ENCODE measurements at regions not wholly inside any gene's neighbourhood (a gene's known extent, or its start where the extent isn't known, plus 50 kb on each side); places are given as distances from the start of the nearest gene placed in this dataset.

- H3K4me3 Mint-ChIP-seq: no peak overlapping the region
- no peak overlapping the region for H3K27ac Mint-ChIP-seq
- H3K36me3 Mint-ChIP-seq: peaks cover 0 to 6% (median 5%) of the 10 kb centered on the region in 3 donors
- peaks cover 0 to 3% (median 2%) of the 10 kb centered on the region in 3 donors for H3K27me3 Mint-ChIP-seq (ENCODE audit: low read depth in 3 of 3)
- peaks cover 2 to 39% (median 12%) of the 10 kb centered on the region in 6 donors for H3K9me3 Mint-ChIP-seq
- no peaks in the 10 kb centered on the region for H3K4me1 Mint-ChIP-seq
- no peak for DNase-seq
Measured at GRCh38 chr5:164801910-164802309, 1296.5 kb downstream of the MAT2B start.

- Mint-ChIP-seq H3K4me3 (no peak overlapping the region), H3K27me3 (ENCODE audit: low read depth in 3 of 3) (peaks cover 0 to 2% (median 0%) of the 10 kb centered on the region in 3 donors), H3K9me3 (peaks cover 0 to 13% (median 8%) of the 10 kb centered on the region in 6 donors), H3K4me1 (no peaks in the 10 kb centered on the region), H3K36me3 (no peaks in the 10 kb centered on the region), H3K27ac (no peak overlapping the region)
- no peak for DNase-seq
Measured at GRCh38 chr5:164809821-164810220, 1304.4 kb downstream of the MAT2B start.

GRCh38 chr5:164818445-164818844, 1313.0 kb downstream of the MAT2B start:
- Mint-ChIP-seq H3K4me3 (no peak overlapping the region), H3K4me1 (no peaks in the 10 kb centered on the region), H3K36me3 (no peaks in the 10 kb centered on the region), H3K9me3 (peaks cover 0 to 11% (median 2%) of the 10 kb centered on the region in 6 donors), H3K27ac (no peak overlapping the region), H3K27me3 (ENCODE audit: low read depth in 3 of 3) (peaks cover 0 to 2% (median 0%) of the 10 kb centered on the region in 3 donors)
- DNase-seq: no peak

- Mint-ChIP-seq H3K4me3 (no peak overlapping the region), H3K4me1 (no peaks in the 10 kb centered on the region), H3K36me3 (no peaks in the 10 kb centered on the region), H3K27me3 (ENCODE audit: low read depth in 3 of 3) (peaks cover 0 to 2% (median 0%) of the 10 kb centered on the region in 3 donors), H3K9me3 (peaks cover 0 to 26% (median 5%) of the 10 kb centered on the region in 6 donors), H3K27ac (no peak overlapping the region)
- DNase-seq: no peak
Measured at GRCh38 chr5:164824671-164825070, 1319.3 kb downstream of the MAT2B start.

- H3K4me1 Mint-ChIP-seq: no peaks in the 10 kb centered on the region
- DNase-seq: no peak
- peaks cover 0 to 28% (median 3%) of the 10 kb centered on the region in 6 donors for H3K9me3 Mint-ChIP-seq
- no peaks in the 10 kb centered on the region for H3K36me3 Mint-ChIP-seq
- H3K27ac Mint-ChIP-seq: no peak overlapping the region
- peaks cover 0 to 2% (median 0%) of the 10 kb centered on the region in 3 donors for H3K27me3 Mint-ChIP-seq (ENCODE audit: low read depth in 3 of 3)
- no peak overlapping the region for H3K4me3 Mint-ChIP-seq
Measured at GRCh38 chr5:164832516-164832915, 1327.1 kb downstream of the MAT2B start.

- Mint-ChIP-seq H3K9me3 (peaks cover 9 to 40% (median 14%) of the 10 kb centered on the region in 6 donors), H3K27me3 (ENCODE audit: low read depth in 3 of 3) (peaks cover 0 to 3% (median 0%) of the 10 kb centered on the region in 3 donors), H3K4me3 (no peak overlapping the region), H3K27ac (no peak overlapping the region), H3K4me1 (no peaks in the 10 kb centered on the region), H3K36me3 (no peaks in the 10 kb centered on the region)
- DNase-seq: no peak
Measured at GRCh38 chr5:164844348-164844747, 1338.9 kb downstream of the MAT2B start.

GRCh38 chr5:164860896-164861295, 1355.5 kb downstream of the MAT2B start:
- no peak for DNase-seq
- Mint-ChIP-seq H3K4me3 (no peak overlapping the region), H3K9me3 (peaks cover 8 to 41% (median 14%) of the 10 kb centered on the region in 6 donors), H3K36me3 (no peaks in the 10 kb centered on the region), H3K4me1 (peaks cover 0 to 10% of the 10 kb centered on the region in 2 donors), H3K27ac (no peak overlapping the region), H3K27me3 (ENCODE audit: low read depth in 3 of 3) (no peaks in the 10 kb centered on the region)

- Mint-ChIP-seq H3K4me1 (peaks cover 0 to 10% of the 10 kb centered on the region in 2 donors), H3K4me3 (no peak overlapping the region), H3K9me3 (peaks cover 8 to 37% (median 13%) of the 10 kb centered on the region in 6 donors), H3K36me3 (no peaks in the 10 kb centered on the region), H3K27ac (no peak overlapping the region), H3K27me3 (ENCODE audit: low read depth in 3 of 3) (no peaks in the 10 kb centered on the region)
- no peak for DNase-seq
Measured at GRCh38 chr5:164861610-164862009, 1356.2 kb downstream of the MAT2B start.

- DNase-seq: no peak
- Mint-ChIP-seq H3K27ac (no peak overlapping the region), H3K36me3 (no peaks in the 10 kb centered on the region), H3K27me3 (ENCODE audit: low read depth in 3 of 3) (no peaks in the 10 kb centered on the region), H3K9me3 (peaks cover 2 to 41% (median 9%) of the 10 kb centered on the region in 6 donors), H3K4me1 (no peaks in the 10 kb centered on the region), H3K4me3 (no peak overlapping the region)
Measured at GRCh38 chr5:164868761-164869160, 1363.3 kb downstream of the MAT2B start.

GRCh38 chr5:164869325-164869724, 1363.9 kb downstream of the MAT2B start:
- no peak overlapping the region for H3K4me3 Mint-ChIP-seq
- H3K36me3 Mint-ChIP-seq: no peaks in the 10 kb centered on the region
- H3K27ac Mint-ChIP-seq: no peak overlapping the region
- H3K4me1 Mint-ChIP-seq: no peaks in the 10 kb centered on the region
- no peaks in the 10 kb centered on the region for H3K27me3 Mint-ChIP-seq (ENCODE audit: low read depth in 3 of 3)
- peaks cover 4 to 47% (median 9%) of the 10 kb centered on the region in 6 donors for H3K9me3 Mint-ChIP-seq
- DNase-seq: no peak

- Mint-ChIP-seq H3K36me3 (no peaks in the 10 kb centered on the region), H3K27me3 (ENCODE audit: low read depth in 3 of 3) (no peaks in the 10 kb centered on the region), H3K4me1 (no peaks in the 10 kb centered on the region), H3K4me3 (no peak overlapping the region), H3K9me3 (peaks cover 5 to 40% (median 17%) of the 10 kb centered on the region in 6 donors), H3K27ac (no peak overlapping the region)
- no peak for DNase-seq
Measured at GRCh38 chr5:164876793-164877192, 1371.4 kb downstream of the MAT2B start.

GRCh38 chr5:164881442-164881841, 1376.0 kb downstream of the MAT2B start:
- Mint-ChIP-seq H3K27ac (no peak overlapping the region), H3K4me1 (no peaks in the 10 kb centered on the region), H3K9me3 (peaks cover 0 to 40% (median 11%) of the 10 kb centered on the region in 6 donors), H3K27me3 (ENCODE audit: low read depth in 3 of 3) (peaks cover 0 to 1% (median 0%) of the 10 kb centered on the region in 3 donors), H3K4me3 (no peak overlapping the region), H3K36me3 (no peaks in the 10 kb centered on the region)
- no peak for DNase-seq

GRCh38 chr5:164885179-164885578, 1379.8 kb downstream of the MAT2B start:
- Mint-ChIP-seq H3K4me1 (no peaks in the 10 kb centered on the region), H3K27ac (no peak overlapping the region), H3K9me3 (peaks cover 0 to 39% (median 13%) of the 10 kb centered on the region in 6 donors), H3K27me3 (ENCODE audit: low read depth in 3 of 3) (peaks cover 0 to 1% (median 0%) of the 10 kb centered on the region in 3 donors), H3K4me3 (no peak overlapping the region), H3K36me3 (no peaks in the 10 kb centered on the region)
- DNase-seq: no peak

GRCh38 chr5:164893071-164893470, 1387.7 kb downstream of the MAT2B start:
- peaks cover 9 to 36% (median 14%) of the 10 kb centered on the region in 6 donors for H3K9me3 Mint-ChIP-seq
- no peak for DNase-seq
- H3K4me1 Mint-ChIP-seq: no peaks in the 10 kb centered on the region
- H3K4me3 Mint-ChIP-seq: no peak overlapping the region
- peaks cover 0 to 3% (median 0%) of the 10 kb centered on the region in 3 donors for H3K36me3 Mint-ChIP-seq
- no peak overlapping the region for H3K27ac Mint-ChIP-seq
- no peaks in the 10 kb centered on the region for H3K27me3 Mint-ChIP-seq (ENCODE audit: low read depth in 3 of 3)

- Mint-ChIP-seq H3K27me3 (ENCODE audit: low read depth in 3 of 3) (no peaks in the 10 kb centered on the region), H3K27ac (no peak overlapping the region), H3K4me1 (no peaks in the 10 kb centered on the region), H3K9me3 (peaks cover 8 to 41% (median 19%) of the 10 kb centered on the region in 6 donors), H3K4me3 (no peak overlapping the region), H3K36me3 (peaks cover 0 to 4% (median 0%) of the 10 kb centered on the region in 3 donors)
- no peak for DNase-seq
Measured at GRCh38 chr5:164898705-164899104, 1393.3 kb downstream of the MAT2B start.
